AG04450 (cell line): ENCODE measurements at regions not wholly inside any gene's neighbourhood (a gene's known extent, or its start where the extent isn't known, plus 50 kb on each side); places are given as distances from the start of the nearest gene placed in this dataset.

ENCODE experiments used
- CTCF ChIA-PET: fragments of 300-600, 350-600 bp; formaldehyde crosslinking; extraction: SDS; loops from one replicate; lab custom pipeline; 2022; ENCODE audit warnings: antibody characterized with exemption, inconsistent platforms; lab: Charles Lee
- POLR2A ChIA-PET: fragments of 350-600 bp; formaldehyde crosslinking; extraction: SDS; loops from one replicate; lab custom pipeline; 2021; ENCODE audit warnings: antibody characterized with exemption, inconsistent platforms; lab: Yijun Ruan, JAX
- DNase-seq: peaks from one replicate; pipeline ENCODE4 v3.0.0-alpha.2; 2011; ENCODE audit warnings: low read depth, low spot score
- H3K27ac ChIP-seq: one replicate; pipeline ENCODE4 v1.5.1; 2012; ENCODE audit warnings: low read depth, low read length, control low read depth
- H3K27me3 ChIP-seq: one replicate; pipeline ENCODE4 v1.6.0; 2012; ENCODE audit warnings: low read length; ENCODE audit not compliant: control insufficient read depth, insufficient read depth
- H3K4me3 ChIP-seq: 2 replicates; pipeline ENCODE4 v1.5.1; 2011; ENCODE audit warnings: mild to moderate bottlenecking, low read depth, low read length, control low read depth
- H3K9me3 ChIP-seq: 2 replicates; pipeline ENCODE4 v1.5.1; 2012; ENCODE audit warnings: low read length; ENCODE audit not compliant: control insufficient read depth, insufficient read depth
- CTCF ChIP-seq: IDR thresholded peaks from 2 replicates; pipeline ENCODE4 v1.5.1; 2011; ENCODE audit warnings: low read depth, low read length, control low read depth, inconsistent platforms

- H3K27ac ChIP-seq, result no peak overlapping the region
- no peak overlapping the region for H3K4me3 ChIP-seq
- ChIA-PET POLR2A (no interaction called here), CTCF (no interaction called here)
- no peaks in the 10 kb centered on the region for H3K27me3 ChIP-seq
- no peak for TF ChIP-seq CTCF
- no peaks in the 10 kb centered on the region; the same call in 1 of the 2 replicates for H3K9me3 ChIP-seq
- DNase-seq, result no peak
Observed at GRCh38 chr16:17839907-17840306, 369.1 kb upstream of the XYLT1 start.

DNA sequence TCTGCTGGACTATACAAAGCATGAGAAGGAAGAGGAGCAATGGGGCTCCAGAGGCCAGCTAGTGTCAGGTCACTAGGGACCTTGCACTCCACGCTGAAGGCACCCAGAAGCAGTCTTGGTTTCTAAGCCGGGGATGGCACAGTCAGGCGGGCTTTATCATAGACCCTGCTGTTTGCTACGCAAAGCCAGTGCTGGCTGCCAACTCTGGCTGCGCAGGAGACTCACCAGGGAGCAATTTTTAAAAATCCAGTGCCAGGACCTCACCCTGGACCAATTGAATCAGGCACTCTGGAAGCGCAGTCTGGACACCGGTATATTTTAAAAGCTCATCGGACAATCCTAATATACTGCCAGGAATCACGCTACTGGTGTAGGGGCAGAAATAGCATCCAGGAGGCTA is 368.5 kb upstream of the XYLT1 start:
- no peak for TF ChIP-seq CTCF
- DNase-seq, result no peak
- Histone ChIP-seq H3K27ac (no peak overlapping the region), H3K9me3 (no peaks in the 10 kb centered on the region; the same call in 1 of the 2 replicates), H3K27me3 (no peaks in the 10 kb centered on the region), H3K4me3 (no peak overlapping the region)
- ChIA-PET CTCF (no interaction called here), POLR2A (no interaction called here)

DNA sequence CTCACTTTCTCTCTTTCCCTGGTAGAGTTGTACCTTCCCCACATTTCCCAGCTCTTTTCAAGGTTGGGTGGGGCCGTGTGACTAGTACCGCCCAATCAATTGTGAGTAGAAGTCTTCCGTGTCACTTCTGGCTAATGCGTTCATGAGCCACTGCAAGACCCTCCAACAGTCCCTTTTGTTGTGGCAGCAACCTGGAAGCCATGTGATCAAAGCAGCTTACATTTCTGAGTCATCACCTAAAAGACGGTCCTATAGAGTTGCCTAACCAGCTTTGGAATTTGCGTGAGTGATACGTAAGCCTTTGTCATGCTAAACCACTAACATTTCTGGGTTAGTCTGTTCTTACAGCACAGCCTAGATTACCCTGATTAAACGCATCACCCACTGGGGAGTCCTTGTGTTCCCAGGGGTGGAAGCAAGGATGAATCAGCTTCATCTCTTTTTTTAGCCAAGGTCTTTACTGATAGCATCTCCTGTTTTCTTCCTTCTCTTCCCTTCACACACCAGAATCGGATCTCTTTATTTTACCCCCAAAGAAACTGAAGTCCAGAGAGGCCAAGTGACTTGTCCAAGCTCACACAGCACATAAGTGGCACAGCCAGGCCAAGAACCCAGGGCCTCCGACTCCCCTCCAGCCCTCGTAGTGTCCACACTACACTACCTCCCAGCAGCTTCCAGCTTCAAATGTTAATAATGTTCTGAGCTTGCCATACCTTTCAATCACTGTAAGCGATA is 366.3 kb upstream of the XYLT1 start:
- H3K4me3 ChIP-seq, result no peak overlapping the region
- TF ChIP-seq CTCF, result no peak
- ChIA-PET POLR2A (no interaction called here), CTCF (interaction anchor here (0.5 kb wide), 1 partner anchor 92 kb away, joined by 4 read pairs; no protein-coding TSS in a partner anchor)
- H3K27ac ChIP-seq, result peak overlapping the region; percentile 74
- H3K9me3 ChIP-seq, result no peaks in the 10 kb centered on the region
- peak; percentile 81 for DNase-seq
- H3K27me3 ChIP-seq, result no peaks in the 10 kb centered on the region

DNA sequence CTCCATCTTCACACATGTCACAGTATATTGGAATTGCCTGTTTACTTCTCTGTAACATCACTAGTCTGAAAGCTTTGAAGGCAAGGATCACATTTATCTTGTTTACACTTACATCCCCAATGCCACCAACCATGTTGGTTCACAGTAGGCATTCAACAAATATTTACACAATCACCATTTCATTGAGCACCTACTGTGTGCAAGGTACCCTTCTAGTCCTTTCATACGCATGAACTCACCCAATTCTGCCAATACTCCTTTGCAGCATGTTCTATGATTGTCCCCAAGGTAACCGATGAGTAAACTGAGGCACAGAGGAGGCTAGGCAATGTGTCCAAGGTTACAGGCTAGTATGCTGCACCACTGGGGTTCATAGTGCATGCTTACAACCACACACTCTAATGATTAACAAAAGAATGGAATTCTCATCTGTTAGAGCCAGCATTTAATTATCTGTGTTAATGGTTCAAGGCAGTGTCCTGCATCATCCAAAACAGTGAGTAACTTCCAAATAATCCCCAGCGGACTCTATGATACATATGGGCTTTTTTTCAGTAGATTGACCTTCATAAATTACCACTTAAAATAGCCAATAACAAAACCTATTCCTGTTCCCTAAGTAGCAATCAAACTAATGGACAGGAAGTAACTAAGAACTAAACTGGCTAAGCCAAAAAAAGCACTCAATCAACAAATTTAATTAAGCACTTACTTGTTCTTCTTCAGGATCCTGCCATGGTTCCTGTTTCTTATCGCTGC is 364.5 kb upstream of the XYLT1 start:
- no peak for TF ChIP-seq CTCF
- Histone ChIP-seq H3K27ac (no peak overlapping the region), H3K9me3 (no peaks in the 10 kb centered on the region), H3K4me3 (no peak overlapping the region), H3K27me3 (no peaks in the 10 kb centered on the region)
- no peak for DNase-seq
- ChIA-PET CTCF (no interaction called here), POLR2A (no interaction called here)

DNA sequence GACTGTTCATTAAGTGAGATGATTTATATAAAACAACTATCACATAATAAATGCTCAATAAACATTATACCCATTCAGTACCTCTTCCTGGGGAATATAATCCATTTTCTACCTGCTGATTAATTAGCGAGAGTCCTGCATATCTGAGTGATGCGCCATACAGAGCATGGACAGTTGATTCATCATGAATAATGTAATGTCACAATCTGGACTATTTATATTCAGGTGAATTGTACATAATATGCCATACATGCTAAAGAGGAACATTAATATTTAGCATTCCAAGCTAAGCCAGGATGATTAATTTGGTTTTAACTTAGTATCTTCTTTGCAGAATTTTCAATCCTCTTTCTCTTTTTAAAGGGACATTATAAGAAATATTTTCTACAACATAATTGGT is 362.0 kb upstream of the XYLT1 start:
- H3K9me3 ChIP-seq, result no peaks in the 10 kb centered on the region
- H3K27me3 ChIP-seq, result no peaks in the 10 kb centered on the region
- CTCF ChIA-PET, result no interaction called here
- no peak overlapping the region for H3K4me3 ChIP-seq
- POLR2A ChIA-PET, result no interaction called here
- no peak for TF ChIP-seq CTCF
- no peak for DNase-seq
- H3K27ac ChIP-seq, result no peak overlapping the region
